Keratinocyte (primary cell): ENCODE measurements at regions not wholly inside any gene's neighbourhood (a gene's known extent, or its start where the extent isn't known, plus 50 kb on each side); places are given as distances from the start of the nearest gene placed in this dataset.

ENCODE experiments used
- DNase-seq: peaks from one replicate; pipeline ENCODE4 v3.0.0-alpha.2; 2011; ENCODE audit warnings: low read depth, missing footprints, low spot score
- FAIRE-seq: peaks from 2 replicates; lab custom pipeline; 2011; peaks lifted over from hg19 to GRCh38; lab: Jason Lieb, UNC
- H2AFZ ChIP-seq: 2 replicates; pipeline ENCODE4 v1.6.0; 2012; ENCODE audit warnings: low read length, control low read depth, inconsistent platforms; ENCODE audit not compliant: control insufficient read depth
- H3K27ac ChIP-seq: 2 replicates; pipeline ENCODE4 v1.5.1; 2011; ENCODE audit warnings: low read length; ENCODE audit not compliant: control insufficient read depth, insufficient read depth
- H3K27me3 ChIP-seq: 3 replicates; pipeline ENCODE4 v1.6.0; 2011; ENCODE audit warnings: low read length; ENCODE audit not compliant: control insufficient read depth, insufficient read depth; ENCODE audit errors: extremely low read depth
- H3K36me3 ChIP-seq, 2 experiments: 2 replicates in 1 of 2; 3 replicates in 1 of 2; pipeline ENCODE4 v1.5.1; 2011; ENCODE audit warnings: low read length in 2 of 2, mild to moderate bottlenecking in 1 of 2; ENCODE audit not compliant: control insufficient read depth in 2 of 2, insufficient read depth in 2 of 2; ENCODE audit errors: extremely low read depth in 1 of 2
- H3K4me1 ChIP-seq: 3 replicates; pipeline ENCODE4 v1.5.1; 2011; ENCODE audit warnings: low read length; ENCODE audit not compliant: control insufficient read depth, insufficient read depth; ENCODE audit errors: extremely low read depth
- H3K4me2 ChIP-seq: 3 replicates; pipeline ENCODE4 v1.6.0; 2011; ENCODE audit warnings: low read depth, low read length; ENCODE audit not compliant: control insufficient read depth, insufficient read depth; ENCODE audit errors: extremely low read depth
- H3K4me3 ChIP-seq, 3 experiments: fragments of 200-600 bp in 1 of 3; sonication (generic) in 1 of 3; 2 replicates in 2 of 3; 3 replicates in 1 of 3; pipeline ENCODE4 v1.5.1; 2011 to 2016; ENCODE audit warnings: low read length in 3 of 3, mild to moderate bottlenecking in 3 of 3, control low read depth in 2 of 3, inconsistent platforms in 1 of 3, low read depth in 1 of 3, mixed read lengths in 1 of 3, mixed run types in 1 of 3, moderate library complexity in 1 of 3; ENCODE audit not compliant: control insufficient read depth in 2 of 3, insufficient read depth in 2 of 3; ENCODE audit errors: extremely low read depth in 1 of 3
- H3K79me2 ChIP-seq: 2 replicates; pipeline ENCODE4 v1.6.0; 2012; ENCODE audit warnings: low read length; ENCODE audit not compliant: control insufficient read depth, insufficient read depth
- H3K9ac ChIP-seq: 3 replicates; pipeline ENCODE4 v1.6.0; 2011; ENCODE audit warnings: low read length; ENCODE audit not compliant: control insufficient read depth, insufficient read depth; ENCODE audit errors: extremely low read depth
- H3K9me1 ChIP-seq: 3 replicates; pipeline ENCODE4 v1.6.0; 2011; ENCODE audit warnings: low read length; ENCODE audit not compliant: control insufficient read depth, insufficient read depth; ENCODE audit errors: extremely low read depth
- H3K9me3 ChIP-seq: 2 replicates; pipeline ENCODE4 v1.5.1; 2012; ENCODE audit warnings: low read depth, low read length; ENCODE audit not compliant: control insufficient read depth
- H4K20me1 ChIP-seq: 3 replicates; pipeline ENCODE4 v1.6.0; 2011; ENCODE audit warnings: low read length; ENCODE audit not compliant: control insufficient read depth, insufficient read depth; ENCODE audit errors: extremely low read depth
- EZH2 ChIP-seq: IDR thresholded peaks from one replicate; pipeline ENCODE4 v1.6.1; 2012; ENCODE audit warnings: inconsistent platforms, mild to moderate bottlenecking, low read length, moderate library complexity
- dilution Hi-C: fragments of 300-500 bp; cut with MboI; formaldehyde crosslinking; loops from one replicate; pipeline ENCODE4 v1.7.0; 2020; ENCODE audit warnings: low sequenced_read_pairs; ENCODE audit not compliant: extremely low pct_ligation_motif_present
- TF ChIP-seq, protein P1 (sequence below), 3 experiments: IDR thresholded peaks in 1 of 3; conservative IDR thresholded peaks in 1 of 3; optimal IDR thresholded peaks in 1 of 3; 2 replicates in 2 of 3; 3 replicates in 1 of 3; pipeline versions ENCODE3 to v1.5.1; 2011; ENCODE audit warnings: low read length in 3 of 3, mild to moderate bottlenecking in 3 of 3, moderate library complexity in 2 of 3, control low read depth in 1 of 3, inconsistent platforms in 1 of 3; ENCODE audit not compliant: insufficient read depth in 2 of 3; ENCODE audit errors: extremely low read depth in 1 of 3

DNA sequence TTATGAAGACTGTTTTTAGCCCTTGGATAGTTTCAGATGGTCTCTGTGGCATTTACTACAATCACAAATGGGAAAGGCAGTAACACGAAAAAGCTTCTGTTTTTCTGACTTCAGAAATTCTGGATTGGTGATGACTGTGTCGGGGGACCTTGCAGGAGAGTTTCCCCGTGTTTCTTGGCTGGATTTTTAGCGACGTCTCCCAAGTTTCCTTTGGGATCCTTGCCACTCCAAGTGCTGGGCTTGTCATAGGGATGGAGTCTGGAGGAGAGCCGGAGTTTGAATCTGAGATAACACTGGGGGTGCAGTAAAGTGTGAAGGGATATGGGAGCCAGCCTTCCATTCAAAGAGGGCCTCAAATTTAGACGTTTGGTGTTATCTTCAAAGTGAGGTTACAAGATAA is 179.0 kb downstream of the SNX10 start:
- Histone ChIP-seq H3K27me3 (peaks cover 11% of the 10 kb centered on the region), H3K79me2 (no peaks in the 10 kb centered on the region), H3K4me3 (no peak overlapping the region), H3K27ac (no peak overlapping the region), H3K4me2 (no peak overlapping the region), H3K4me1 (no peaks in the 10 kb centered on the region), H3K36me3 (no peaks in the 10 kb centered on the region), H3K9me1 (no peaks in the 10 kb centered on the region), H3K9me3 (no peaks in the 10 kb centered on the region), H2AFZ (no peak overlapping the region), H3K9ac (no peak overlapping the region), H4K20me1 (no peaks in the 10 kb centered on the region)
- FAIRE-seq: no peak
- no peak for TF ChIP-seq EZH2
- TF ChIP-seq, protein P1, sequence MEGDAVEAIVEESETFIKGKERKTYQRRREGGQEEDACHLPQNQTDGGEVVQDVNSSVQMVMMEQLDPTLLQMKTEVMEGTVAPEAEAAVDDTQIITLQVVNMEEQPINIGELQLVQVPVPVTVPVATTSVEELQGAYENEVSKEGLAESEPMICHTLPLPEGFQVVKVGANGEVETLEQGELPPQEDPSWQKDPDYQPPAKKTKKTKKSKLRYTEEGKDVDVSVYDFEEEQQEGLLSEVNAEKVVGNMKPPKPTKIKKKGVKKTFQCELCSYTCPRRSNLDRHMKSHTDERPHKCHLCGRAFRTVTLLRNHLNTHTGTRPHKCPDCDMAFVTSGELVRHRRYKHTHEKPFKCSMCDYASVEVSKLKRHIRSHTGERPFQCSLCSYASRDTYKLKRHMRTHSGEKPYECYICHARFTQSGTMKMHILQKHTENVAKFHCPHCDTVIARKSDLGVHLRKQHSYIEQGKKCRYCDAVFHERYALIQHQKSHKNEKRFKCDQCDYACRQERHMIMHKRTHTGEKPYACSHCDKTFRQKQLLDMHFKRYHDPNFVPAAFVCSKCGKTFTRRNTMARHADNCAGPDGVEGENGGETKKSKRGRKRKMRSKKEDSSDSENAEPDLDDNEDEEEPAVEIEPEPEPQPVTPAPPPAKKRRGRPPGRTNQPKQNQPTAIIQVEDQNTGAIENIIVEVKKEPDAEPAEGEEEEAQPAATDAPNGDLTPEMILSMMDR (optimal IDR thresholded peaks at IDR 0.05 in 1 of 3, IDR thresholded peaks at IDR 0.05 in 1 of 3, conservative IDR thresholded peaks at IDR 0.05 in 1 of 3; ENCODE audit: extremely low read depth in 1 of 3, insufficient read depth in 2 of 3, low read length in 3 of 3): no peak
- dilution Hi-C loops: no loop called here
- DNase-seq: no peak

DNA sequence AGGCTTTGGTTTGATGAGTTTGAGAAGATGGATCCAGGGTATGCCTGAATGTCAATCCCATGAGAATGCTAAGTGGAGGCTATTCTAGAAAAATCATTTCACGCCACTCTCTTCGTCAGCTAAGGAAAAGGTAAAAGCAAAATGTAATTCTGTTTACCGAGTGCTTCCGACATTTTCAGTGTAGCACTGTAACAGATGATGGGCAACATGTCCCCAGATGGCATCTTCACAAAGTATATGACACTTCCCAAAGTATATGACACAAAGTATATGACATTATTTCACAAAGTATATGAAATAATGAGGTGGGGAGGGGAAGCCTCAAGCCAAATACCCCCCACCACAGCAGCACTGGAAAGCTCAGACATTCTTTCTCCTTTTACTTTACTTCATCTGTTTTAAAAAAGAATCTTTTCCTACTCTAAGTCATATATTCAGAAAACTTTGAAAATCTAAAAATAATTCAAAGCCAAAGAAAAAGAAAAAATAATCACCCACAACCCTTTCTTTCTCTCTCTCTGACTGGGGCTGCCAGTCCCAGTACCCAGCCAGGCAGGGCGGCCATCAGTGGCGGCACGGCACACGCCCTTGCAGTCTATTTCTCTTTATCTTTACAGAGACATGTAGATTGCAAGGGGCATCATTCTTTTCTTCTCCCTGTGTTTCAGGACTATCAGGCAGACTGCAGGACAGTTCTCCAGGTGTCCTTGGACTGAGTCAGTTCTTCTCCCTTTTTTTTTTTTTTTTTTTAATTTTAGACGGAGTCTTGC is 179.8 kb downstream of the SNX10 start:
- Histone ChIP-seq H3K9me1 (no peaks in the 10 kb centered on the region), H3K27me3 (peaks cover 9% of the 10 kb centered on the region), H3K4me1 (no peaks in the 10 kb centered on the region), H3K36me3 (no peaks in the 10 kb centered on the region), H3K79me2 (no peaks in the 10 kb centered on the region), H3K9ac (no peak overlapping the region), H3K9me3 (no peaks in the 10 kb centered on the region), H2AFZ (no peak overlapping the region), H3K4me3 (no peak overlapping the region), H3K27ac (no peak overlapping the region), H4K20me1 (no peaks in the 10 kb centered on the region), H3K4me2 (no peak overlapping the region)
- no peak for FAIRE-seq
- DNase-seq: no peak
- TF ChIP-seq, protein P1 (optimal IDR thresholded peaks at IDR 0.05 in 1 of 3, IDR thresholded peaks at IDR 0.05 in 1 of 3, conservative IDR thresholded peaks at IDR 0.05 in 1 of 3; ENCODE audit: extremely low read depth in 1 of 3, insufficient read depth in 2 of 3, low read length in 3 of 3): no peak
- no peak for TF ChIP-seq EZH2
- dilution Hi-C loops: no loop called here
